Suprapubic skin (tissue), 4 donors: ENCODE measurements at regions not wholly inside any gene's neighbourhood (a gene's known extent, or its start where the extent isn't known, plus 50 kb on each side); places are given as distances from the start of the nearest gene placed in this dataset.

ENCODE experiments used
- DNase-seq, 2 donors: peaks; one replicate each; pipeline ENCODE4 v3.0.0-alpha.2; 2019; ENCODE audit warnings: low spot score in 2 of 2
- H3K27ac ChIP-seq: fragments of 200-600 bp; sonication (generic); one replicate; pipeline ENCODE4 v1.5.1; 2019
- H3K27me3 ChIP-seq: fragments of 200-600 bp; sonication (generic); one replicate; pipeline ENCODE4 v1.5.1; 2019
- H3K36me3 ChIP-seq: fragments of 200-600 bp; sonication (generic); one replicate; pipeline ENCODE4 v1.5.1; 2019
- H3K4me1 ChIP-seq: fragments of 200-600 bp; sonication (generic); one replicate; pipeline ENCODE4 v1.5.1; 2019
- H3K4me3 ChIP-seq: fragments of 200-600 bp; sonication (generic); one replicate; pipeline ENCODE4 v1.5.1; 2019; ENCODE audit warnings: mild to moderate bottlenecking
- H3K9me3 ChIP-seq: fragments of 200-600 bp; sonication (generic); one replicate; pipeline ENCODE4 v1.5.1; 2019
- EP300 ChIP-seq: sonication (generic); formaldehyde crosslinking; IDR thresholded peaks from one replicate; pipeline ENCODE4 v1.6.1; 2017; ENCODE audit warnings: antibody characterized with exemption
- POLR2A ChIP-seq, 2 donors: fragments of 450-650 bp; IDR thresholded peaks; one replicate each; pipeline ENCODE4 v1.6.1; 2017; ENCODE audit warnings: antibody characterized with exemption in 2 of 2, mild to moderate bottlenecking in 2 of 2, moderate library complexity in 2 of 2
- POLR2AphosphoS5 ChIP-seq, 3 donors: sonication (generic); formaldehyde crosslinking; IDR thresholded peaks; one replicate each; pipeline ENCODE4 v1.6.1; 2017; ENCODE audit warnings: antibody characterized with exemption in 3 of 3
- WGBS: methylation state at CpG from one replicate; pipeline ENCODE4 v1.1.5; 2018; 5-methylcytosine and 5-hydroxymethylcytosine counted together
- TF ChIP-seq, protein P1 (sequence below), 2 donors: fragments of 200-600 bp in 1 of 2; fragments of 450-650 bp in 1 of 2; sonication (generic) in 1 of 2; IDR thresholded peaks; one replicate each; pipeline ENCODE4 v1.5.1; 2016 to 2019; ENCODE audit warnings: antibody characterized with exemption in 2 of 2, mild to moderate bottlenecking in 1 of 2, moderate library complexity in 1 of 2

DNA sequence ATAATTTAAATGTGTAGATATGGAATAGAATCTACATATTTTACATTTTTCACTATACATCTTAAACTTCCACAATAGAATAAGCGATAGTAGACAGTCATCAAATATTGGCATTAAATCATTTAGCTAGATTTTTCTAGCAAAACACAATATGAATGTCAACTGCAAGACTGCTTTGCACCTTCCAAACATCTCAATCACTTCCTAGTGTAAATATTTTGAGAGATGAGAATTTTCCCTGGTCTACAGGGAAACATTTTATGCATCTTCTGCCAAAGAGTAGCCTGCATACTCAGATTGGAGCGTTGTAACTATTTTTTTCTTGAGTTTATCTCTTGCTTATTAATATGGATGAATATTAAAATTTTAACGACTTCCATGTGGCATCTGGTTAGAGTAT is 897.4 kb downstream of the CENPC start:
- Histone ChIP-seq H3K27ac (no peak overlapping the region), H3K9me3 (peaks cover 4% of the 10 kb centered on the region), H3K27me3 (no peaks in the 10 kb centered on the region), H3K4me3 (no peak overlapping the region), H3K36me3 (no peaks in the 10 kb centered on the region), H3K4me1 (no peaks in the 10 kb centered on the region)
- no peak for DNase-seq
- WGBS: 72% methylated on average over 3 of the region's 3 CpGs
- TF ChIP-seq POLR2A (IDR thresholded peaks at IDR 0.05): no peak

DNA sequence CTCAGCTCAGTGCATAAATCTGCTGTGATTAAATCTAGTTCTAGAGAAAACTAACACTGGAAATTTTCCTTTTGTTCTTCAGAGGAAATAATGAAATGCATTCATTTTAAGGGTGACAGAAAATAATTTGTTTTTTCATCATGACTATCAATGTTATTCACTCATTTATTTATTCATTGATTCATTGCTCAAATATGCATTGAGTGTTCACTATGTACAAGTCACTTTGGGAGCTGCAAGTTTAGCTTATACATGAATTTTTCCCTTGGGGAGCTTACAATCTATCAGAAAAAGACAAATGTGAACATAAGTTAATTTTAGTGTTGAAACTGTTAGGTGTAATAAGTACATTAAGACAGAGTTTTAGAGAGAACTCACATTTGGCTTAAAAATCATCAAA is 897.8 kb downstream of the CENPC start:
- Histone ChIP-seq H3K27me3 (no peaks in the 10 kb centered on the region), H3K36me3 (no peaks in the 10 kb centered on the region), H3K27ac (no peak overlapping the region), H3K9me3 (peaks cover 4% of the 10 kb centered on the region), H3K4me1 (no peaks in the 10 kb centered on the region), H3K4me3 (no peak overlapping the region)
- DNase-seq: no peak
- TF ChIP-seq POLR2A (IDR thresholded peaks at IDR 0.05): no peak
- TF ChIP-seq, protein P1, sequence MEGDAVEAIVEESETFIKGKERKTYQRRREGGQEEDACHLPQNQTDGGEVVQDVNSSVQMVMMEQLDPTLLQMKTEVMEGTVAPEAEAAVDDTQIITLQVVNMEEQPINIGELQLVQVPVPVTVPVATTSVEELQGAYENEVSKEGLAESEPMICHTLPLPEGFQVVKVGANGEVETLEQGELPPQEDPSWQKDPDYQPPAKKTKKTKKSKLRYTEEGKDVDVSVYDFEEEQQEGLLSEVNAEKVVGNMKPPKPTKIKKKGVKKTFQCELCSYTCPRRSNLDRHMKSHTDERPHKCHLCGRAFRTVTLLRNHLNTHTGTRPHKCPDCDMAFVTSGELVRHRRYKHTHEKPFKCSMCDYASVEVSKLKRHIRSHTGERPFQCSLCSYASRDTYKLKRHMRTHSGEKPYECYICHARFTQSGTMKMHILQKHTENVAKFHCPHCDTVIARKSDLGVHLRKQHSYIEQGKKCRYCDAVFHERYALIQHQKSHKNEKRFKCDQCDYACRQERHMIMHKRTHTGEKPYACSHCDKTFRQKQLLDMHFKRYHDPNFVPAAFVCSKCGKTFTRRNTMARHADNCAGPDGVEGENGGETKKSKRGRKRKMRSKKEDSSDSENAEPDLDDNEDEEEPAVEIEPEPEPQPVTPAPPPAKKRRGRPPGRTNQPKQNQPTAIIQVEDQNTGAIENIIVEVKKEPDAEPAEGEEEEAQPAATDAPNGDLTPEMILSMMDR (IDR thresholded peaks at IDR 0.05): no peak
- TF ChIP-seq EP300: no peak
- no peak for TF ChIP-seq POLR2AphosphoS5 (IDR thresholded peaks at IDR 0.05)

DNA sequence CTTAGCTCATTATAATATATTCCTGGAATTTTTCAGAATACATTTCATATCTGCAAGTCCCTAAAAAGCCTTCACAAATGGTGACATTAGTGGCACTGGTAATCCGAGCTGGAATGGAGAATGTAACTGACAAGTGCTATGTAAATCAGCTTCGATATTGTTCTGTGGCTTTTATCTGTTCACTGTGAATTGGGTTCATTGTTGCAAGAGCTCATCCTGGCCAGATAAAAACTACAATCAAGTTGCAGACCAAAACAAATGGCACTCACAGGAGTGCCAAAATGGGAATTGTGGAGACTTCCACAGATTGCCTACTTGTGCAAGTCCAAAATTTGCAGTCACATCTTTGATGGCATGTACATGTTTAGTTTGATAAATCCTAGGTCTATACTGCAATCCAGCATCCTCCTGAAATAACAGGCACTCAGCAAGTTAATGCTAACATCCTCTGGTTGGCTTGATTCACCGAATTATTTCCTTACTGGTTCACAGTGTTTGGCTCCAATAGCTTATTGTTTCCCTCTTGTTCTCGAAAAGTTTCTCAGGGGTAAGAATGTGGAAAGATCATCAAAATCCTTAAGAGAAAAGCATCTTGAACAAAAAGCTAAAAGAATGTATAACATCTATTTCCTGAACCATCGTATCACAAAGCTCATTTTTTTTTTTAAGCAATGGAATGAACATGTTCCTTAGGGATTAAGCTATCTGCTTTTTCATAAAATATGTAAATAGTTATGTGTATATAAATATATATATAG is 904.9 kb downstream of the CENPC start:
- no peak for TF ChIP-seq POLR2AphosphoS5 (IDR thresholded peaks at IDR 0.05)
- TF ChIP-seq, protein P1 (IDR thresholded peaks at IDR 0.05): no peak
- TF ChIP-seq POLR2A (IDR thresholded peaks at IDR 0.05): no peak
- Histone ChIP-seq H3K27me3 (no peaks in the 10 kb centered on the region), H3K4me3 (no peak overlapping the region), H3K36me3 (no peaks in the 10 kb centered on the region), H3K9me3 (no peaks in the 10 kb centered on the region), H3K27ac (no peak overlapping the region), H3K4me1 (no peaks in the 10 kb centered on the region)
- WGBS: 66% methylated on average over 5 of the region's 5 CpGs
- DNase-seq: no peak

DNA sequence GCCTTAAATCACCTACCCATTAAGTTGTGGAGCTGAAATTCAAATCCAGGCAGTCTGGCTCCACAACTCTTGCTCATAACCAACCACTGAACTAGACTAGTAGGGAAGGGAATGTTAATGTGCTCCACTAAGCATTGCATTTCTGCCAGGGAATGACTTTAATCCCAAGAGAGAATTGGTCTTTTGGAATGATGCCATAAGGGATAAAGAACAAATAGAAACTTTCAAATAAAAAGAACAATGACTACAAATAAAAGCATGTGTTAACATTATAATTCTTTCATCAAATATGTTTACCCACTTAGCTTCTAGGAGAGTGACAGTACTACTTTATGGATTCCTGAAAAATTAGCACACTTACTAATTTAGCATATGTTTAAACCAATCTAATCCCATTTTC is 905.9 kb downstream of the CENPC start:
- H3K4me1 ChIP-seq: no peaks in the 10 kb centered on the region
- no peak overlapping the region for H3K27ac ChIP-seq
- no peaks in the 10 kb centered on the region for H3K27me3 ChIP-seq
- H3K4me3 ChIP-seq: no peak overlapping the region
- no peak for TF ChIP-seq POLR2A (IDR thresholded peaks at IDR 0.05)
- TF ChIP-seq EP300: no peak
- no peak for TF ChIP-seq POLR2AphosphoS5 (IDR thresholded peaks at IDR 0.05)
- TF ChIP-seq, protein P1 (IDR thresholded peaks at IDR 0.05): no peak
- no peaks in the 10 kb centered on the region for H3K36me3 ChIP-seq
- no peaks in the 10 kb centered on the region for H3K9me3 ChIP-seq
- no peak for DNase-seq

DNA sequence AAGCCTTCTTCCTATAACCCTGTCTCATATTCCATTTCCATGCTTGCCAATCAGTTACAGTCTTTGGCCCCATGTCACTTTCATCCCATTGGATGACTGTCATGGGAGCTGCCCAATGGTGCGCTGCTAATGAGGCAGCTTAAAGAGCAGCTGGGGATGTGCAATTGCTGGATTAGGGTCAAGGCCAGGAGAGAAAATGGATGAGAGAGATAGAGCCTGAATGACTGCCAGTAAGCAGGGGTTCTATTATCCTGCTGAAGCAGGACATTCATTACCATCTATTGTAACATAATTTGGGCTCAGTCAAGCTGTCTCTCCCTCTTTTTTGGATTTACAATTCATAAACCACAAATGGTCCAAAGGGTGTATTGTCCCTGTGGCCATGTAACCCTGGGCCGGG is 909.0 kb downstream of the CENPC start:
- Histone ChIP-seq H3K27ac (no peak overlapping the region), H3K36me3 (no peaks in the 10 kb centered on the region)
- WGBS: 79% methylated on average over 2 of the region's 2 CpGs

More for the DNA sequence above, 909.0 kb downstream of the CENPC start:
- Histone ChIP-seq H3K4me1 (no peaks in the 10 kb centered on the region), H3K27me3 (no peaks in the 10 kb centered on the region), H3K4me3 (no peak overlapping the region), H3K9me3 (no peaks in the 10 kb centered on the region)
- TF ChIP-seq EP300 (no peak), POLR2A (IDR thresholded peaks at IDR 0.05) (no peak), POLR2AphosphoS5 (IDR thresholded peaks at IDR 0.05) (no peak)
- TF ChIP-seq, protein P1 (IDR thresholded peaks at IDR 0.05): no peak
- no peak for DNase-seq
